Hematopoietic multipotent progenitor cell treated with erythropoietin and hydrocortisone succinate and interleukin-3 and kit ligand, for 17 days (in vitro differentiated cells): ENCODE measurements at regions not wholly inside any gene's neighbourhood (a gene's known extent, or its start where the extent isn't known, plus 50 kb on each side); places are given as distances from the start of the nearest gene placed in this dataset.

Experiments used
- DNase-seq: peaks from one replicate; pipeline ENCODE4 v3.0.0-alpha.2; 2015; ENCODE audit warnings: low spot score

GRCh38 chr12:107402041-107403022, 283.3 kb upstream of the PWP1 start:
- DNase-seq: no peak

GRCh38 chr12:107404981-107405380, 280.6 kb upstream of the PWP1 start:
- no peak for DNase-seq

GRCh38 chr12:107405436-107405835, 280.2 kb upstream of the PWP1 start:
- DNase-seq: no peak

GRCh38 chr12:107406932-107407331, 278.7 kb upstream of the PWP1 start:
- DNase-seq: no peak

- DNase-seq: no peak
These were observed 273.6 kb upstream of the PWP1 start for GRCh38 chr12:107411792-107412535.

GRCh38 chr12:107415071-107415470, 270.5 kb upstream of the PWP1 start:
- no peak for DNase-seq

GRCh38 chr12:107415834-107416233, 269.8 kb upstream of the PWP1 start:
- DNase-seq: no peak

GRCh38 chr12:107417004-107417403, 268.6 kb upstream of the PWP1 start:
- DNase-seq: no peak

- no peak for DNase-seq
These were observed 266.6 kb upstream of the PWP1 start for GRCh38 chr12:107418981-107419380.

- DNase-seq: no peak
These were observed 262.1 kb upstream of the PWP1 start for GRCh38 chr12:107423531-107423930.

- no peak for DNase-seq
These were observed 256.4 kb upstream of the PWP1 start for GRCh38 chr12:107429006-107429705.

GRCh38 chr12:107431942-107432341, 253.7 kb upstream of the PWP1 start:
- DNase-seq: no peak

GRCh38 chr12:107435072-107435471, 250.5 kb upstream of the PWP1 start:
- DNase-seq: no peak

GRCh38 chr12:107435520-107435919, 250.1 kb upstream of the PWP1 start:
- no peak for DNase-seq

- DNase-seq: no peak
These were observed 249.2 kb upstream of the PWP1 start for GRCh38 chr12:107436376-107436775.

- no peak for DNase-seq
These were observed 248.8 kb upstream of the PWP1 start for GRCh38 chr12:107436836-107437235.

- no peak for DNase-seq
These were observed 247.6 kb upstream of the PWP1 start for GRCh38 chr12:107437954-107438353.

GRCh38 chr12:107439026-107439738, 246.4 kb upstream of the PWP1 start:
- DNase-seq: no peak

GRCh38 chr12:107440606-107441005, 245.0 kb upstream of the PWP1 start:
- peak; percentile 7 for DNase-seq

- DNase-seq: no peak
These were observed 243.8 kb upstream of the PWP1 start for GRCh38 chr12:107441665-107442300.

GRCh38 chr12:107442326-107442987, 243.1 kb upstream of the PWP1 start:
- DNase-seq: no peak
